ENCODE measurements at regions not wholly inside any gene's neighbourhood (a gene's known extent, or its start where the extent isn't known, plus 50 kb on each side); places are given as distances from the start of the nearest gene placed in this dataset.

DNA sequence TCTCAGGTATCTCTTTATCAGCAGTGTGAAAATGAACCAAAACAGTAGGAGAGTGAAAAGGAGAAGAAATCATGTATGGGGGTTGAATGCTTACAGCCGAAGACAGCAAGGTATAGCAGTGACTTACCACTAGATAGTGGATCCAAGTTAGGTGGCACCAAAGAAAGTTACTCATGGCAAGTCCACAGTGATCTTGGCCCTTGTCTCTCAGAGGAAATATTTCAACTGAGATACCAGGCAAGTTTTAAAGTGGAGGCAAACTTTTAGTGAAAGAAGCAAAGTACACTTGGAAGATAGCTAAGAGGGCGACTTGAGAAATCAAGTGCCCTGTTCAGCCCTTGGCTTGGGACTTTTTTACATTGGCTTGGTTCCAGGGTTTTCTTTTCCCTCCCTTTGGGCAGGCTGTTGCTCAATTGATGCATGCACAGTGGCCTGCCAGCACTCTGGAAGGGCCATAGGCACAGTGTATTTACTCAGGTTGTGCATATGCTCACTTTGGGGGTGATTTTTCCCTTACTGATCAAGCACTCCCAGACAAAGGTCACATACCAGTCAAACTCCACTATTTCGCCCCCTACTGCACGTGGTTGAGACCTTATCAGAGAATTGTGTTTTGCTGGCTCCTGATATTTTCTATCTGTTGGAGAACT is 329.5 kb upstream of the KHDRBS2 start:
- no peak for TF ChIP-seq CTCF (IDR thresholded peaks at IDR 0.05)
- no peak for TF ChIP-seq POLR2A (IDR thresholded peaks at IDR 0.05)
